K562 (cell line): ENCODE measurements at regions not wholly inside any gene's neighbourhood (a gene's known extent, or its start where the extent isn't known, plus 50 kb on each side); places are given as distances from the start of the nearest gene placed in this dataset.

Experiments
- ATAC-seq: fragments of 200-7000 bp; cut with Tn5 transposase; 3 replicates; pipeline ENCODE4 v1.9.1; 2020; ENCODE audit warnings: moderate library complexity
- BruUV-seq: library from RNA; stranded (reverse); fragments of 400-500 nt; replicated peaks from 2 replicates; lab custom pipeline; 2021; lab: Mats Ljungman, UMichigan
- CTCF ChIA-PET: fragments of 300-600 bp; formaldehyde crosslinking; extraction: SDS; loops from one replicate; lab custom pipeline; 2021; ENCODE audit warnings: low intra/inter-chr PET ratio; lab: Yijun Ruan, JAX
- POLR2A ChIA-PET: fragments of 300-600, 350-650 bp; sonication (Branson Sonifier 250); formaldehyde crosslinking; extraction: SDS; loops from one replicate; lab custom pipeline; 2021; ENCODE audit warnings: antibody characterized with exemption, inconsistent platforms; lab: Yijun Ruan, JAX
- DNase-seq, 4 experiments: peaks; one replicate each; pipeline versions ENCODE4 v3.0.0 to v3.0.0-alpha.2; 2011 to 2018; ENCODE audit warnings: low spot score in 3 of 4, mixed read lengths in 3 of 4; ENCODE audit errors: extremely low read depth in 1 of 4
- FAIRE-seq: peaks from 2 replicates; lab custom pipeline; 2011; peaks lifted over from hg19 to GRCh38; lab: Jason Lieb, UNC
- H2AFZ ChIP-seq: 2 replicates; pipeline ENCODE4 v1.6.0; 2011; ENCODE audit warnings: low read depth, low read length, control low read depth, inconsistent platforms
- H3K27ac ChIP-seq: fragments of 200-600 bp; 3 replicates; pipeline ENCODE4 v1.8.0; 2011; ENCODE audit warnings: low read depth, mild to moderate bottlenecking, control low read depth, inconsistent platforms, low read length, moderate library complexity, mixed read lengths; ENCODE audit errors: extremely low read depth
- H3K27me3 ChIP-seq, 2 experiments: fragments of 300-600 bp in 1 of 2; 2 replicates in 1 of 2; 3 replicates in 1 of 2; pipeline versions ENCODE4 v1.6.0 to v1.8.0; 2011; ENCODE audit warnings: inconsistent platforms in 2 of 2, low read length in 2 of 2, mild to moderate bottlenecking in 1 of 2, mixed read lengths in 1 of 2, moderate library complexity in 1 of 2; ENCODE audit not compliant: control insufficient read depth in 2 of 2, insufficient read depth in 2 of 2
- H3K36me3 ChIP-seq: fragments of 300-600 bp; 3 replicates; pipeline ENCODE4 v1.8.0; 2011; ENCODE audit warnings: mild to moderate bottlenecking, low read length, inconsistent platforms; ENCODE audit not compliant: control insufficient read depth, insufficient read depth
- H3K4me1 ChIP-seq, 2 experiments: fragments of 200-600 bp in 1 of 2; replicated peaks in 1 of 2; 2 replicates in 1 of 2; 3 replicates in 1 of 2; pipeline versions ENCODE4 v1.5.1 to v1.8.0; 2011; ENCODE audit warnings: inconsistent platforms in 2 of 2, low read length in 2 of 2, mild to moderate bottlenecking in 1 of 2, mixed read lengths in 1 of 2, moderate library complexity in 1 of 2; ENCODE audit not compliant: control insufficient read depth in 2 of 2, insufficient read depth in 2 of 2
- H3K4me2 ChIP-seq: 2 replicates; pipeline ENCODE4 v1.6.1; 2011; ENCODE audit warnings: low read length, control low read depth, inconsistent platforms, mixed read lengths; ENCODE audit not compliant: insufficient read depth
- H3K4me3 ChIP-seq: fragments of 200-600 bp; sonication (generic), shearing (Covaris generic); 2 replicates; pipeline ENCODE4 v1.5.1; 2016; ENCODE audit warnings: control low read depth, inconsistent platforms
- H3K79me2 ChIP-seq: fragments of 200-600 bp; 3 replicates; pipeline ENCODE4 v1.8.0; 2011; ENCODE audit warnings: low read length, inconsistent platforms; ENCODE audit not compliant: control insufficient read depth, insufficient read depth
- H3K9ac ChIP-seq, 2 experiments: 2 replicates each; pipeline versions ENCODE4 v1.6.0 to v1.6.1; 2011; ENCODE audit warnings: low read depth in 2 of 2, low read length in 2 of 2, control low read depth in 1 of 2, inconsistent platforms in 1 of 2, mild to moderate bottlenecking in 1 of 2, mixed read lengths in 1 of 2; ENCODE audit not compliant: insufficient read depth in 1 of 2
- H3K9me1 ChIP-seq: one replicate; pipeline ENCODE4 v1.6.0; 2011; ENCODE audit warnings: inconsistent platforms, mild to moderate bottlenecking, low read length, moderate library complexity; ENCODE audit not compliant: control insufficient read depth, insufficient read depth
- H3K9me3 ChIP-seq: replicated peaks from 2 replicates; pipeline ENCODE4 v1.5.1; 2011; ENCODE audit warnings: low read depth, low read length, inconsistent platforms; ENCODE audit not compliant: control insufficient read depth, insufficient read depth
- H4K20me1 ChIP-seq: replicated peaks from 2 replicates; pipeline ENCODE4 v1.6.1; 2011; ENCODE audit warnings: low read length, inconsistent platforms, mixed read lengths; ENCODE audit not compliant: control insufficient read depth, insufficient read depth
- ARID1B ChIP-seq: fragments of 450-650 bp; IDR thresholded peaks from 2 replicates; pipeline ENCODE4 v1.6.1; 2016; ENCODE audit warnings: antibody characterized with exemption, mild to moderate bottlenecking, inconsistent platforms
- CBFA2T3 ChIP-seq: fragments of 450-650 bp; IDR thresholded peaks from 2 replicates; pipeline ENCODE4 v1.6.1; 2017
- MEF2D ChIP-seq: conservative IDR thresholded peaks from 2 replicates; pipeline ENCODE4 v1.6.1; 2016; ENCODE audit warnings: low read depth, missing genetic modification characterization, missing compliant biosample characterization
- MEIS2 ChIP-seq: fragments of 450-650 bp; IDR thresholded peaks from 2 replicates; pipeline ENCODE4 v1.6.1; 2014; ENCODE audit warnings: mild to moderate bottlenecking; ENCODE audit not compliant: partially characterized antibody
- NR3C1 ChIP-seq: sonication (generic); formaldehyde crosslinking; IDR thresholded peaks from 2 replicates; pipeline ENCODE4 v1.8.1; 2022; ENCODE audit warnings: missing genetic modification reagents
- PHTF2 ChIP-seq: fragments of 250-450 bp; sonication (Bioruptor Pico); IDR thresholded peaks from 2 replicates; pipeline ENCODE4 v1.5.0; 2021; ENCODE audit warnings: mild to moderate bottlenecking
- RBM15 ChIP-seq: fragments of 200-400 bp; formaldehyde crosslinking; IDR thresholded peaks from 2 replicates; pipeline ENCODE4 v1.6.1; 2018; ENCODE audit warnings: mild to moderate bottlenecking, low read length, moderate library complexity; ENCODE audit not compliant: insufficient read depth
- SMAD4 ChIP-seq: fragments of 250-450 bp; sonication (Bioruptor Pico); conservative IDR thresholded peaks from 2 replicates; pipeline ENCODE4 v1.8.0; 2021; ENCODE audit warnings: inconsistent platforms, mild to moderate bottlenecking, moderate library complexity
- SNIP1 ChIP-seq: fragments of 450-650 bp; IDR thresholded peaks from 2 replicates; pipeline ENCODE4 v1.7.1; 2017; ENCODE audit warnings: low read depth, mild to moderate bottlenecking
- TAL1 ChIP-seq: fragments of 450-650 bp; IDR thresholded peaks from 2 replicates; pipeline ENCODE4 v1.6.1; 2016; ENCODE audit warnings: mild to moderate bottlenecking
- ZKSCAN8 ChIP-seq: fragments of 200-800 bp; sonication (Bioruptor generic); IDR thresholded peaks from 2 replicates; pipeline ENCODE4 v1.6.1; 2016; ENCODE audit warnings: missing genetic modification characterization, missing compliant biosample characterization
- WGBS: fragments of 100-300 bp; shearing (Covaris generic); methylation state at CpG from one replicate; pipeline ENCODE4 v1.1.6; 2016; ENCODE audit warnings: low coverage, mixed read lengths; ENCODE audit not compliant: insufficient coverage; ENCODE audit errors: missing lambda C conversion rate; 5-methylcytosine and 5-hydroxymethylcytosine counted together
- in situ Hi-C: fragments of 300-500 bp; cut with MboI; formaldehyde crosslinking; loops from 4 replicates; pipeline ENCODE4 v1.15.0; 2018; ENCODE audit warnings: inconsistent platforms, mixed read lengths
- intact Hi-C: fragments of 100-400 bp; cut with micrococcal nuclease; formaldehyde crosslinking; loops from 2 replicates; pipeline ENCODE4 v1.14.2; 2022
- TF ChIP-seq, protein P1 (sequence below): fragments of 450-650 bp; IDR thresholded peaks from 2 replicates; pipeline ENCODE4 v1.6.1; 2018; ENCODE audit not compliant: partially characterized antibody
- TF ChIP-seq, protein P2 (sequence below): fragments of 250-450 bp; sonication (Bioruptor Pico); IDR thresholded peaks from 2 replicates; pipeline ENCODE4 v1.8.0; 2022; ENCODE audit warnings: moderate library complexity, mild to moderate bottlenecking, inconsistent platforms

DNA sequence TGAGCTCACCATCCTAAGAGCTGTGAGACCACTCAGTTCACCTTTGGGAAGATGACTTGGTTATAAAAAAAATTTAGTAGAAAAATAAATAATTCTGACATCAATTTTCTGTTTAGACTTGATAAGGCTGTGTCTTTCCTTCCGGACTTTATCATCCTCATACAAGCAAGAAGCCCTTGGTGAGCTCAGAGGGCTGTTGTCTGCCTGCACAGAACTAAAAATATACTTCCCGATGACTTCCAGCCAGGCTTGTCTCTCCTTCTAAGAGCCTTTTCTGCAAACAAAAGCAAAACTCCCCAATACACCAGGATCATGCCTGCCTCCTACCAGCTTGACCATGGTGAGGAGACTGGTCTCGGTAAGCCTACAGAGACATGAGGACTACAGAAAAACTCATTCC, 58.3 kb upstream of the PHOX2B start:
- POLR2A ChIA-PET: no interaction called here
- in situ Hi-C loops: no loop called here
- CTCF ChIA-PET: no interaction called here
- H3K4me2 ChIP-seq: peak overlapping the region; percentile 21; the same call in 1 of the 2 replicates
- no peak overlapping the region for H3K9ac ChIP-seq
- TF ChIP-seq MEIS2 (peak; percentile 30), ARID1B (peak; percentile 21; the same call in 1 of the 2 replicates), RBM15 (no peak), SMAD4 (0 out of 2 replicates have a peak, but pooled peaks have one; percentile 34), TAL1 (peak; percentile 40; the same call in 1 of the 2 replicates), NR3C1 (no peak), MEF2D (tag) (peak; percentile 77), ZKSCAN8 (CRISPR knock-in tag) (peak; percentile 33; the same call in 1 of the 2 replicates), CBFA2T3 (peak; percentile 24), PHTF2 (CRISPR knock-in tag) (no peak), SNIP1 (no peak)
- TF ChIP-seq, protein P1, sequence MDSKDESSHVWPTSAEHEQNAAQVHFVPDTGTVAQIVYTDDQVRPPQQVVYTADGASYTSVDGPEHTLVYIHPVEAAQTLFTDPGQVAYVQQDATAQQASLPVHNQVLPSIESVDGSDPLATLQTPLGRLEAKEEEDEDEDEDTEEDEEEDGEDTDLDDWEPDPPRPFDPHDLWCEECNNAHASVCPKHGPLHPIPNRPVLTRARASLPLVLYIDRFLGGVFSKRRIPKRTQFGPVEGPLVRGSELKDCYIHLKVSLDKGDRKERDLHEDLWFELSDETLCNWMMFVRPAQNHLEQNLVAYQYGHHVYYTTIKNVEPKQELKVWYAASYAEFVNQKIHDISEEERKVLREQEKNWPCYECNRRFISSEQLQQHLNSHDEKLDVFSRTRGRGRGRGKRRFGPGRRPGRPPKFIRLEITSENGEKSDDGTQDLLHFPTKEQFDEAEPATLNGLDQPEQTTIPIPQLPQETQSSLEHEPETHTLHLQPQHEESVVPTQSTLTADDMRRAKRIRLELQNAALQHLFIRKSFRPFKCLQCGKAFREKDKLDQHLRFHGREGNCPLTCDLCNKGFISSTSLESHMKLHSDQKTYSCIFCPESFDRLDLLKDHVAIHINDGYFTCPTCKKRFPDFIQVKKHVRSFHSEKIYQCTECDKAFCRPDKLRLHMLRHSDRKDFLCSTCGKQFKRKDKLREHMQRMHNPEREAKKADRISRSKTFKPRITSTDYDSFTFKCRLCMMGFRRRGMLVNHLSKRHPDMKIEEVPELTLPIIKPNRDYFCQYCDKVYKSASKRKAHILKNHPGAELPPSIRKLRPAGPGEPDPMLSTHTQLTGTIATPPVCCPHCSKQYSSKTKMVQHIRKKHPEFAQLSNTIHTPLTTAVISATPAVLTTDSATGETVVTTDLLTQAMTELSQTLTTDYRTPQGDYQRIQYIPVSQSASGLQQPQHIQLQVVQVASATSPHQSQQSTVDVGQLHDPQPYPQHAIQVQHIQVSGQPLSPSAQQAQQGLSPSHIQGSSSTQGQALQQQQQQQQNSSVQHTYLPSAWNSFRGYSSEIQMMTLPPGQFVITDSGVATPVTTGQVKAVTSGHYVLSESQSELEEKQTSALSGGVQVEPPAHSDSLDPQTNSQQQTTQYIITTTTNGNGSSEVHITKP: no peak
- TF ChIP-seq, protein P2, sequence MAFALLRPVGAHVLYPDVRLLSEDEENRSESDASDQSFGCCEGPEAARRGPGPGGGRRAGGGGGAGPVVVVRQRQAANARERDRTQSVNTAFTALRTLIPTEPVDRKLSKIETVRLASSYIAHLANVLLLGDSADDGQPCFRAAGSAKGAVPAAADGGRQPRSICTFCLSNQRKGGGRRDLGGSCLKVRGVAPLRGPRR: no peak
- TF ChIP-seq, all 486 proteins: peak for 7
- WGBS: 0% methylated on average over 3 of the region's 3 CpGs
- H3K9me3 ChIP-seq: no peaks in the 10 kb centered on the region
- FAIRE-seq: no peak
- no peaks in the 10 kb centered on the region for H3K36me3 ChIP-seq
- H3K4me1 ChIP-seq: peaks cover 0 to 13% of the 10 kb centered on the region in 2 experiments; a peak in 2 of 5 replicates
- no peaks in the 10 kb centered on the region for H3K9me1 ChIP-seq
- no peaks in the 10 kb centered on the region for H4K20me1 ChIP-seq
- DNase-seq: peak in 1 of 4 experiments; percentile 11
- ATAC-seq: peak; percentile 51; the same call in 2 of the 3 replicates
- H3K27ac ChIP-seq: peak overlapping the region; percentile 43; the same call in 1 of the 3 replicates
- BruUV-seq: no TSS peak
- no peak overlapping the region for H2AFZ ChIP-seq
- no peaks in the 10 kb centered on the region for H3K79me2 ChIP-seq
- H3K4me3 ChIP-seq: no peak overlapping the region
- H3K27me3 ChIP-seq: peaks cover 0 to 4% of the 10 kb centered on the region in 2 experiments; a peak in 2 of 5 replicates
- intact Hi-C loops: no loop called here
